Stomach (tissue), 8 donors: ENCODE measurements at regions not wholly inside any gene's neighbourhood (a gene's known extent, or its start where the extent isn't known, plus 50 kb on each side); places are given as distances from the start of the nearest gene placed in this dataset.
A peak's percentile ranks its signal among the peaks of the same experiment; 100 is the strongest.

Experiments used
- DNase-seq, 2 donors: peaks; one replicate each; pipeline versions ENCODE4 v3.0.0 to v3.0.0-alpha.2; 2013 to 2019
- H3K27ac ChIP-seq, 5 donors: fragments of 200-600 bp in 4 of 5; sonication (generic) in 4 of 5; one replicate each; pipeline ENCODE4 v1.5.1; 2013 to 2019; ENCODE audit warnings: mild to moderate bottlenecking in 1 of 5, moderate library complexity in 1 of 5
- H3K27me3 ChIP-seq, 3 donors: fragments of 200-600 bp; sonication (generic); one replicate each; pipeline ENCODE4 v1.5.1; 2017 to 2019; ENCODE audit warnings: mixed run types in 1 of 3
- H3K36me3 ChIP-seq, 4 donors: fragments of 200-600 bp; sonication (generic); 1 replicate in 3 of 4; 2 replicates in 1 of 4; pipeline ENCODE4 v1.5.1; 2016 to 2019
- H3K4me1 ChIP-seq, 4 donors: fragments of 200-600 bp; sonication (generic); one replicate each; pipeline ENCODE4 v1.5.1; 2016 to 2019
- H3K4me3 ChIP-seq, 4 donors: fragments of 200-600 bp; sonication (generic) in 3 of 4; one replicate each; pipeline ENCODE4 v1.5.1; 2016 to 2019; ENCODE audit warnings: mild to moderate bottlenecking in 1 of 4
- H3K9me3 ChIP-seq, 4 donors: fragments of 200-600 bp; sonication (generic); one replicate each; pipeline ENCODE4 v1.5.1; 2016 to 2019
- EP300 ChIP-seq: sonication (generic); formaldehyde crosslinking; IDR thresholded peaks from one replicate; pipeline ENCODE4 v1.6.1; 2017; ENCODE audit warnings: antibody characterized with exemption
- POLR2A ChIP-seq, 4 donors: fragments of 450-650 bp; IDR thresholded peaks; one replicate each; pipeline ENCODE4 v1.6.1; 2016; ENCODE audit warnings: antibody characterized with exemption in 4 of 4, control low read depth in 2 of 4, mild to moderate bottlenecking in 1 of 4, moderate library complexity in 1 of 4
- POLR2AphosphoS5 ChIP-seq, 3 donors: sonication (generic); formaldehyde crosslinking; IDR thresholded peaks; one replicate each; pipeline ENCODE4 v1.6.1; 2016; ENCODE audit warnings: antibody characterized with exemption in 3 of 3
- WGBS, 5 donors: extraction: QIAGEN DNeasy Blood & Tissue Kit in 3 of 5; methylation state at CpG; one replicate each; pipeline versions ENCODE4 v1.1.5 to v1.1.7; 2013 to 2018; 5-methylcytosine and 5-hydroxymethylcytosine counted together
- intact Hi-C: fragments of 100-400 bp; cut with DNase I; formaldehyde crosslinking; loops from one replicate; pipeline ENCODE4 v1.15.1; 2023; ENCODE audit warnings: low total_unique reads
- TF ChIP-seq, protein P1 (sequence below), 7 experiments: fragments of 450-650 bp in 4 of 7; fragments of 200-600 bp in 3 of 7; sonication (generic) in 3 of 7; IDR thresholded peaks; one replicate each; pipeline ENCODE4 v1.5.1; 2016 to 2019; ENCODE audit warnings: antibody characterized with exemption in 7 of 7, control low read depth in 2 of 7, mild to moderate bottlenecking in 1 of 7
- donor health status: healthy with polysubstance abuse.
- donor health status: Bipolar disorder and iron deficiency.
- donor health status: healthy.

DNA sequence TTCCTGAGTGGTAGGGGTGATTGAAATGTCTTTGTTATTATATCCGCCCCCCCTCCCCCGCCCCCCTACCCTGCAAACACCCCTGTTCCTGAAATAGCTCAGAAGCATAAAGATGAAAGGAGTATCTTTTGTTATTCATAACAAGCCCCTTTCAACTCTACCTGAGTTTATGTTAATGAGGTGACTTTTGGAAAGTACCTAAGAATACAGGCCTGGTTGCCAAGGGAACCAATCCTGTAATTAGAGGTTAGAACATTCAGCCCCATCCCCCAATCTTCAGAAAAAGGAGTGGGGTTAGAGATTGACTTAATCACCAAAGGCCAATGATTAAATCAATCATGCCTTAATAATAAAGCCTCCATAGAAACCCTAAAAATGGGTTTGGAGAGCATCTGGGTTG lies 979.2 kb upstream of the GJE1 start:
- no peak overlapping the region for H3K27ac ChIP-seq
- H3K27me3 ChIP-seq: no peaks in the 10 kb centered on the region
- no peaks in the 10 kb centered on the region for H3K36me3 ChIP-seq
- 25 to 51% (median 40%) methylated on average over 2 of the region's 2 CpGs for WGBS, 5 donors
- DNase-seq: peak in 1 of 2 donors; percentile 36
- no peaks in the 10 kb centered on the region for H3K9me3 ChIP-seq
- H3K4me3 ChIP-seq: no peak overlapping the region
- peaks cover 0 to 4% (median 0%) of the 10 kb centered on the region in 4 donors for H3K4me1 ChIP-seq
- TF ChIP-seq POLR2A (IDR thresholded peaks at IDR 0.05) (no peak), POLR2AphosphoS5 (IDR thresholded peaks at IDR 0.05) (no peak), EP300 (no peak)
- TF ChIP-seq, protein P1, sequence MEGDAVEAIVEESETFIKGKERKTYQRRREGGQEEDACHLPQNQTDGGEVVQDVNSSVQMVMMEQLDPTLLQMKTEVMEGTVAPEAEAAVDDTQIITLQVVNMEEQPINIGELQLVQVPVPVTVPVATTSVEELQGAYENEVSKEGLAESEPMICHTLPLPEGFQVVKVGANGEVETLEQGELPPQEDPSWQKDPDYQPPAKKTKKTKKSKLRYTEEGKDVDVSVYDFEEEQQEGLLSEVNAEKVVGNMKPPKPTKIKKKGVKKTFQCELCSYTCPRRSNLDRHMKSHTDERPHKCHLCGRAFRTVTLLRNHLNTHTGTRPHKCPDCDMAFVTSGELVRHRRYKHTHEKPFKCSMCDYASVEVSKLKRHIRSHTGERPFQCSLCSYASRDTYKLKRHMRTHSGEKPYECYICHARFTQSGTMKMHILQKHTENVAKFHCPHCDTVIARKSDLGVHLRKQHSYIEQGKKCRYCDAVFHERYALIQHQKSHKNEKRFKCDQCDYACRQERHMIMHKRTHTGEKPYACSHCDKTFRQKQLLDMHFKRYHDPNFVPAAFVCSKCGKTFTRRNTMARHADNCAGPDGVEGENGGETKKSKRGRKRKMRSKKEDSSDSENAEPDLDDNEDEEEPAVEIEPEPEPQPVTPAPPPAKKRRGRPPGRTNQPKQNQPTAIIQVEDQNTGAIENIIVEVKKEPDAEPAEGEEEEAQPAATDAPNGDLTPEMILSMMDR (IDR thresholded peaks at IDR 0.05): no peak
- intact Hi-C loops: no loop called here

GRCh38 chr6:141152951-141153350 lies 979.8 kb upstream of the GJE1 start:
- Histone ChIP-seq H3K27ac (no peak overlapping the region), H3K4me1 (peaks cover 0 to 3% (median 0%) of the 10 kb centered on the region in 4 donors), H3K4me3 (no peak overlapping the region), H3K27me3 (no peaks in the 10 kb centered on the region), H3K9me3 (no peaks in the 10 kb centered on the region), H3K36me3 (no peaks in the 10 kb centered on the region)
- 19 to 55% (median 23%) methylated on average over 1 of the region's 1 CpG for WGBS, 5 donors
- intact Hi-C loops: no loop called here
- TF ChIP-seq, protein P1 (IDR thresholded peaks at IDR 0.05): no peak
- TF ChIP-seq POLR2AphosphoS5 (IDR thresholded peaks at IDR 0.05) (no peak), POLR2A (IDR thresholded peaks at IDR 0.05) (no peak)
- no peak for DNase-seq

DNA sequence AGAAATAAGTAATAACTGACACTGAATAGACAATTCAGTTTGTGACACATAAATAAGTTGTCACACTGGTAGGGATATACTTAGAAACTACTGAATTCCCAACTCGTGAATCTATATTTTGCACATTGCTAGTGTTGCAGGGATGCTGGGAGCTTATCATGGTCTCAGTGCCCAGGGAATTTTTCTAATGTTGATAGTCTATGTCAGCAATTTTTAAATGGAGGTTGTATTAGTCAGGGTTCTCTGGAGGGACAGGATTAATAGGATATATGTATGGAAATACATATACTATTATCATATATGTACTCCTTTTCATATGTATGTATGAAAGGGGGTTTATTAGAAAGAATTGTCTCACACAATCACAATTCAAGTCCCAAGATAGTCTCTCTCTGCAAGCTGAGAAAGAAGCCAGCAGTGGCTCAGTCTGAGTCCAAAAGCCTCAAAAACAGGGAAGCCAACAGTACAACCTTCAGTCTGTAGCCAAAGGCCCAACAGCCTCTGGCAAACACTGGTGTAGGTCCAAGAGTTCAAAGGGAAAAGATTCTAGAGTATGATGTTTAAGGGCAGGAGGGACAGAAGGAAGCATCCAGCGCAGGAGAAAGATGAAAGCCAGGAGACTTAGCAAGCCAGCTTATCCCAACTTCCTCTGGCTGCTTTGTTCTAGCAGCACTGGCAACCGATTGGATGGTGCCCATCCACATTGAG lies 980.9 kb upstream of the GJE1 start:
- WGBS, 5 donors: 84 to 90% (median 89%) methylated on average over 3 of the region's 3 CpGs
- Histone ChIP-seq H3K27me3 (no peaks in the 10 kb centered on the region), H3K4me3 (no peak overlapping the region), H3K4me1 (peaks cover 0 to 3% (median 0%) of the 10 kb centered on the region in 4 donors), H3K36me3 (no peaks in the 10 kb centered on the region), H3K9me3 (no peaks in the 10 kb centered on the region), H3K27ac (no peak overlapping the region)
- TF ChIP-seq POLR2AphosphoS5 (IDR thresholded peaks at IDR 0.05): no peak
- no peak for TF ChIP-seq EP300
- no peak for TF ChIP-seq POLR2A (IDR thresholded peaks at IDR 0.05)
- TF ChIP-seq, protein P1 (IDR thresholded peaks at IDR 0.05): no peak
- no peak for DNase-seq
- intact Hi-C loops: no loop called here

GRCh38 chr6:141141870-141142269 lies 990.9 kb upstream of the GJE1 start:
- H3K4me3 ChIP-seq: no peak overlapping the region
- no peaks in the 10 kb centered on the region for H3K4me1 ChIP-seq
- 36 to 51% (median 45%) methylated on average over 2 of the region's 2 CpGs for WGBS, 5 donors
- no peaks in the 10 kb centered on the region for H3K9me3 ChIP-seq
- H3K27ac ChIP-seq: no peak overlapping the region
- H3K27me3 ChIP-seq: no peaks in the 10 kb centered on the region
- TF ChIP-seq POLR2AphosphoS5 (IDR thresholded peaks at IDR 0.05) (no peak), EP300 (no peak), POLR2A (IDR thresholded peaks at IDR 0.05) (no peak)
- TF ChIP-seq, protein P1 (IDR thresholded peaks at IDR 0.05): no peak
- intact Hi-C loops: no loop called here
- no peaks in the 10 kb centered on the region for H3K36me3 ChIP-seq
- no peak for DNase-seq
